A549 (cell line): ENCODE measurements at regions not wholly inside any gene's neighbourhood (a gene's known extent, or its start where the extent isn't known, plus 50 kb on each side); places are given as distances from the start of the nearest gene placed in this dataset.

Experiments
- ATAC-seq, 2 experiments: fragments of 200-7000 bp in 1 of 2; fragments of >200 bp in 1 of 2; cut with Nextera tagmentation in 1 of 2; cut with Tn5 transposase in 1 of 2; 3 replicates each; pipeline versions ENCODE4 v1.8.0 to v1.9.1; 2018 to 2020; ENCODE audit warnings: mild to moderate bottlenecking in 1 of 2, moderate library complexity in 1 of 2
- CTCF ChIA-PET: fragments of 300-600 bp; sonication (Branson Sonifier 250); formaldehyde crosslinking; extraction: SDS; loops from one replicate; lab custom pipeline; 2021; ENCODE audit warnings: antibody characterized with exemption, inconsistent platforms; lab: Yijun Ruan, JAX
- POLR2A ChIA-PET: fragments of 350-600 bp; formaldehyde crosslinking; extraction: SDS; loops from one replicate; lab custom pipeline; 2021; ENCODE audit warnings: antibody characterized with exemption, inconsistent platforms; lab: Yijun Ruan, JAX
- DNase-seq, 2 experiments: peaks; one replicate each; pipeline versions ENCODE4 v3.0.0 to v3.0.0-alpha.2; 2011 to 2016; ENCODE audit warnings: low read depth in 1 of 2, low spot score in 1 of 2
- FAIRE-seq: peaks from 2 replicates; lab custom pipeline; 2011; peaks lifted over from hg19 to GRCh38; lab: Jason Lieb, UNC
- H3K27ac ChIP-seq, 2 experiments: fragments of >200 bp; sonication (Bioruptor Twin); formaldehyde crosslinking; 3 replicates each; pipeline ENCODE4 v1.5.1; 2016 to 2017
- H3K4me1 ChIP-seq: fragments of >200 bp; sonication (Bioruptor Twin); formaldehyde crosslinking; 3 replicates; pipeline ENCODE4 v1.6.1; 2016
- H3K4me2 ChIP-seq: fragments of >200 bp; sonication (Bioruptor Twin); formaldehyde crosslinking; 3 replicates; pipeline ENCODE4 v1.6.1; 2016
- H3K4me3 ChIP-seq: fragments of >200 bp; sonication (Bioruptor Twin); formaldehyde crosslinking; 3 replicates; pipeline ENCODE4 v1.5.1; 2016
- H3K9me3 ChIP-seq: fragments of >200 bp; sonication (Bioruptor Twin); formaldehyde crosslinking; 3 replicates; pipeline ENCODE4 v1.6.1; 2016
- CHD4 ChIP-seq: fragments of 200-600 bp; sonication (generic); IDR thresholded peaks from 2 replicates; pipeline ENCODE4 v1.6.1; 2016; ENCODE audit warnings: antibody characterized with exemption, mild to moderate bottlenecking, borderline replicate concordance
- E2F6 ChIP-seq: IDR thresholded peaks from 2 replicates; pipeline ENCODE4 v1.6.1; 2012; ENCODE audit warnings: low read depth, borderline replicate concordance
- EHF ChIP-seq: fragments of 250-450 bp; sonication (Bioruptor Pico); IDR thresholded peaks from 2 replicates; pipeline ENCODE4 v1.5.0; 2020; ENCODE audit warnings: mild to moderate bottlenecking
- HOXA7 ChIP-seq: fragments of 250-450 bp; sonication (Bioruptor Pico); IDR thresholded peaks from 2 replicates; pipeline ENCODE4 v1.5.0; 2020; ENCODE audit warnings: mild to moderate bottlenecking, moderate library complexity
- MAFK ChIP-seq: fragments of 450-650 bp; IDR thresholded peaks from 2 replicates; pipeline ENCODE4 v1.6.1; 2014; ENCODE audit not compliant: partially characterized antibody
- MAZ ChIP-seq: fragments of 150-350 bp; IDR thresholded peaks from 2 replicates; pipeline ENCODE4 v1.6.1; 2014; ENCODE audit warnings: antibody characterized with exemption, low read depth, low read length, borderline replicate concordance
- NFE2L2 ChIP-seq: fragments of 150-350 bp; conservative IDR thresholded peaks from 2 replicates; pipeline ENCODE4 v1.6.1; 2014; ENCODE audit warnings: low read length
- NR3C1 ChIP-seq: fragments of >200 bp; sonication (Bioruptor Twin); formaldehyde crosslinking; IDR thresholded peaks from 3 replicates; pipeline ENCODE4 v1.6.1; 2017
- PHF8 ChIP-seq: fragments of 200-600 bp; sonication (generic); IDR thresholded peaks from 2 replicates; pipeline ENCODE4 v1.6.1; 2016; ENCODE audit warnings: low read depth, mild to moderate bottlenecking, antibody characterized with exemption, moderate library complexity, borderline replicate concordance
- POLR2A ChIP-seq: IDR thresholded peaks from 2 replicates; pipeline ENCODE4 v1.6.1; 2012; ENCODE audit warnings: mild to moderate bottlenecking, low read length
- POLR2AphosphoS2 ChIP-seq: conservative IDR thresholded peaks from 2 replicates; pipeline ENCODE4 v1.6.1; 2012; ENCODE audit warnings: low read length, improper control_type of control experiment, inconsistent platforms
- RAD21 ChIP-seq, 2 experiments: fragments of >200 bp in 1 of 2; sonication (Bioruptor Twin) in 1 of 2; formaldehyde crosslinking in 1 of 2; IDR thresholded peaks in 1 of 2; conservative IDR thresholded peaks in 1 of 2; 2 replicates in 1 of 2; 3 replicates in 1 of 2; pipeline ENCODE4 v1.6.1; 2012 to 2018; ENCODE audit warnings: inconsistent platforms in 1 of 2
- RCOR1 ChIP-seq: fragments of 150-350 bp; IDR thresholded peaks from 2 replicates; pipeline ENCODE4 v1.6.1; 2014; ENCODE audit warnings: antibody characterized with exemption, low read length, low read depth
- SMC3 ChIP-seq: fragments of >200 bp; sonication (Bioruptor Twin); formaldehyde crosslinking; IDR thresholded peaks from 3 replicates; pipeline ENCODE4 v1.6.1; 2018; ENCODE audit warnings: inconsistent platforms
- SREBF2 ChIP-seq: fragments of 450-650 bp; IDR thresholded peaks from 2 replicates; pipeline ENCODE4 v1.6.1; 2014; ENCODE audit warnings: mild to moderate bottlenecking, moderate library complexity
- TP53 ChIP-seq: fragments of 250-450 bp; sonication (Bioruptor Pico); IDR thresholded peaks from 2 replicates; pipeline ENCODE4 v1.5.0; 2021; ENCODE audit warnings: mild to moderate bottlenecking, moderate library complexity
- ZFP36 ChIP-seq: fragments of 450-650 bp; IDR thresholded peaks from 2 replicates; pipeline ENCODE4 v1.6.1; 2014; ENCODE audit warnings: borderline replicate concordance; ENCODE audit not compliant: partially characterized antibody
- ZNF302 ChIP-seq: fragments of 250-450 bp; sonication (Bioruptor Pico); IDR thresholded peaks from 2 replicates; pipeline ENCODE4 v1.9.0; 2021; ENCODE audit warnings: inconsistent platforms, mild to moderate bottlenecking, moderate library complexity
- ZSCAN20 ChIP-seq: fragments of 250-450 bp; sonication (Bioruptor Pico); IDR thresholded peaks from 2 replicates; pipeline ENCODE4 v1.8.0; 2022; ENCODE audit warnings: mild to moderate bottlenecking, moderate library complexity
- WGBS: methylation state at CpG from one replicate; pipeline ENCODE4 v1.1.6; 2017; ENCODE audit errors: missing lambda C conversion rate; 5-methylcytosine and 5-hydroxymethylcytosine counted together
- TF ChIP-seq, protein P1 (sequence below): fragments of >200 bp; sonication (Bioruptor Twin); formaldehyde crosslinking; IDR thresholded peaks from 3 replicates; pipeline ENCODE4 v1.5.1; 2016

- 0 out of 3 replicates have a peak, but pooled peaks cover 3% of the 10 kb centered on the region for H3K9me3 ChIP-seq
- no peak for DNase-seq
- H3K27ac ChIP-seq, result no peak overlapping the region
- 56% methylated on average over 2 of the region's 2 CpGs for WGBS
- no peak for ATAC-seq
- no peak for TF ChIP-seq PHF8
- no peak for TF ChIP-seq POLR2AphosphoS2
- no peak for TF ChIP-seq ZNF302
- TF ChIP-seq SMC3, result no peak
- no peak for TF ChIP-seq CHD4
- TF ChIP-seq HOXA7, result no peak
- TF ChIP-seq SREBF2, result no peak
- TF ChIP-seq POLR2A, result no peak
- no peak for TF ChIP-seq NFE2L2
- CTCF ChIA-PET, result no interaction called here
- POLR2A ChIA-PET, result no interaction called here
- H3K4me2 ChIP-seq, result no peak overlapping the region
- no peak for FAIRE-seq
- H3K4me1 ChIP-seq, result no peaks in the 10 kb centered on the region
- no peak overlapping the region for H3K4me3 ChIP-seq
Observed at GRCh38 chr17:69878661-69879060, 196.4 kb upstream of the KCNJ16 start.

GRCh38 chr17:69879576-69879975 is 195.4 kb upstream of the KCNJ16 start:
- WGBS, result 19% methylated on average over 1 of the region's 1 CpG
- TF ChIP-seq MAZ, result no peak
- no peak for TF ChIP-seq ZSCAN20 (CRISPR knock-in tag)
- TF ChIP-seq MAFK, result peak; percentile 72
- TF ChIP-seq PHF8, result no peak
- TF ChIP-seq, protein P1, sequence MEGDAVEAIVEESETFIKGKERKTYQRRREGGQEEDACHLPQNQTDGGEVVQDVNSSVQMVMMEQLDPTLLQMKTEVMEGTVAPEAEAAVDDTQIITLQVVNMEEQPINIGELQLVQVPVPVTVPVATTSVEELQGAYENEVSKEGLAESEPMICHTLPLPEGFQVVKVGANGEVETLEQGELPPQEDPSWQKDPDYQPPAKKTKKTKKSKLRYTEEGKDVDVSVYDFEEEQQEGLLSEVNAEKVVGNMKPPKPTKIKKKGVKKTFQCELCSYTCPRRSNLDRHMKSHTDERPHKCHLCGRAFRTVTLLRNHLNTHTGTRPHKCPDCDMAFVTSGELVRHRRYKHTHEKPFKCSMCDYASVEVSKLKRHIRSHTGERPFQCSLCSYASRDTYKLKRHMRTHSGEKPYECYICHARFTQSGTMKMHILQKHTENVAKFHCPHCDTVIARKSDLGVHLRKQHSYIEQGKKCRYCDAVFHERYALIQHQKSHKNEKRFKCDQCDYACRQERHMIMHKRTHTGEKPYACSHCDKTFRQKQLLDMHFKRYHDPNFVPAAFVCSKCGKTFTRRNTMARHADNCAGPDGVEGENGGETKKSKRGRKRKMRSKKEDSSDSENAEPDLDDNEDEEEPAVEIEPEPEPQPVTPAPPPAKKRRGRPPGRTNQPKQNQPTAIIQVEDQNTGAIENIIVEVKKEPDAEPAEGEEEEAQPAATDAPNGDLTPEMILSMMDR, result no peak
- CTCF ChIA-PET, result interaction anchor here (1.9 kb wide), 1 partner anchor 13 kb away, joined by 5 read pairs; no protein-coding TSS in a partner anchor
- Histone ChIP-seq H3K4me1 (no peaks in the 10 kb centered on the region), H3K4me2 (no peak overlapping the region), H3K4me3 (no peak overlapping the region), H3K9me3 (0 out of 3 replicates have a peak, but pooled peaks cover 3% of the 10 kb centered on the region), H3K27ac (no peak overlapping the region)
- no peak for DNase-seq
- no peak for FAIRE-seq
- POLR2A ChIA-PET, result no interaction called here
- ATAC-seq, result no peak

- Histone ChIP-seq H3K9me3 (0 out of 3 replicates have a peak, but pooled peaks cover 3% of the 10 kb centered on the region), H3K4me2 (no peak overlapping the region), H3K4me1 (no peaks in the 10 kb centered on the region), H3K27ac (no peak overlapping the region), H3K4me3 (no peak overlapping the region)
- DNase-seq (no peak), FAIRE-seq (no peak), ATAC-seq (no peak)
- ChIA-PET CTCF (interaction anchor here (1.9 kb wide), 1 partner anchor 14 kb away, joined by 5 read pairs; no protein-coding TSS in a partner anchor), POLR2A (no interaction called here)
- WGBS, result 73% methylated on average over 4 of the region's 4 CpGs
- TF ChIP-seq TP53 (CRISPR knock-in tag) (no peak), ZFP36 (no peak), RCOR1 (no peak), NR3C1 (no peak), RAD21 (conservative IDR thresholded peaks at IDR 0.05 in 1 of 2, IDR thresholded peaks at IDR 0.05 in 1 of 2) (no peak), EHF (CRISPR knock-in tag) (no peak), E2F6 (no peak), POLR2A (no peak)
Observed at GRCh38 chr17:69880591-69881112, 194.4 kb upstream of the KCNJ16 start.
